H1 (cell line): ENCODE measurements at regions not wholly inside any gene's neighbourhood (a gene's known extent, or its start where the extent isn't known, plus 50 kb on each side); places are given as distances from the start of the nearest gene placed in this dataset.

Source experiments
- CTCF ChIA-PET: fragments of 300-600 bp; sonication (Branson Sonifier 250); formaldehyde crosslinking; loops from one replicate; lab custom pipeline; 2021; ENCODE audit not compliant: partially characterized antibody; lab: Charles Lee
- POLR2A ChIA-PET: fragments of 300-600 bp; sonication (Branson Sonifier 250); formaldehyde crosslinking; loops from one replicate; lab custom pipeline; 2021; ENCODE audit warnings: inconsistent platforms; ENCODE audit not compliant: partially characterized antibody; lab: Charles Lee
- DNase-seq, 2 experiments: peaks; one replicate each; pipeline versions ENCODE4 v3.0.0 to v3.0.0-alpha.2; 2010 to 2022; ENCODE audit warnings: low spot score in 2 of 2, low read depth in 1 of 2, mixed read lengths in 1 of 2
- FAIRE-seq: peaks from 2 replicates; lab custom pipeline; 2011; peaks lifted over from hg19 to GRCh38; lab: Jason Lieb, UNC
- H2AFZ ChIP-seq: 2 replicates; pipeline ENCODE4 v1.8.1; 2012; ENCODE audit warnings: low read length, inconsistent platforms
- H2AK5ac ChIP-seq: 2 replicates; pipeline ENCODE4 v1.6.1; 2013; ENCODE audit warnings: low read depth, low read length
- H2BK120ac ChIP-seq: replicated peaks from 2 replicates; pipeline ENCODE3; 2013; ENCODE audit warnings: low read depth, low read length, inconsistent platforms
- H2BK12ac ChIP-seq: 2 replicates; pipeline ENCODE4 v1.6.1; 2013; ENCODE audit warnings: low read depth, low read length
- H2BK15ac ChIP-seq: 2 replicates; pipeline ENCODE4 v1.6.1; 2013; ENCODE audit warnings: low read length
- H2BK20ac ChIP-seq: 2 replicates; pipeline ENCODE4 v1.6.1; 2013; ENCODE audit warnings: low read length
- H2BK5ac ChIP-seq: 2 replicates; pipeline ENCODE4 v1.6.1; 2013; ENCODE audit warnings: low read depth, low read length
- H3K14ac ChIP-seq: 2 replicates; pipeline ENCODE4 v1.6.1; 2013; ENCODE audit warnings: inconsistent platforms; ENCODE audit not compliant: insufficient read length
- H3K18ac ChIP-seq: 2 replicates; pipeline ENCODE4 v1.6.1; 2013; ENCODE audit warnings: low read length; ENCODE audit errors: extremely low read depth
- H3K23ac ChIP-seq: 2 replicates; pipeline ENCODE4 v1.6.1; 2013; ENCODE audit warnings: inconsistent platforms; ENCODE audit not compliant: insufficient read length
- H3K23me2 ChIP-seq: 2 replicates; pipeline ENCODE4 v1.6.1; 2013; ENCODE audit warnings: low read depth, low read length
- H3K27ac ChIP-seq: 2 replicates; pipeline ENCODE4 v1.6.1; 2011; ENCODE audit warnings: low read depth, low read length, inconsistent platforms
- H3K27me3 ChIP-seq, 4 experiments: replicated peaks in 1 of 4; 1 replicate in 1 of 4; 2 replicates in 3 of 4; pipeline versions ENCODE4 v1.6.1 to v1.8.1; 2011 to 2013; ENCODE audit warnings: low read length in 3 of 4, mild to moderate bottlenecking in 3 of 4, inconsistent platforms in 2 of 4, mixed read lengths in 2 of 4, moderate library complexity in 1 of 4; ENCODE audit not compliant: control insufficient read depth in 3 of 4, insufficient read depth in 3 of 4; ENCODE audit errors: extremely low read depth in 1 of 4
- H3K36me3 ChIP-seq, 4 experiments: 2 replicates each; pipeline versions ENCODE4 v1.6.1 to v1.8.1; 2011 to 2013; ENCODE audit warnings: mild to moderate bottlenecking in 4 of 4, low read length in 3 of 4, moderate library complexity in 2 of 4, control low read depth in 1 of 4, inconsistent platforms in 1 of 4; ENCODE audit not compliant: insufficient read depth in 4 of 4, control insufficient read depth in 2 of 4
- H3K4ac ChIP-seq: replicated peaks from 2 replicates; pipeline ENCODE3; 2013; ENCODE audit warnings: low read length, low read depth, mixed read lengths, inconsistent platforms; ENCODE audit not compliant: insufficient read length
- H3K4me1 ChIP-seq, 4 experiments: replicated peaks in 1 of 4; 1 replicate in 1 of 4; 2 replicates in 3 of 4; pipeline versions ENCODE4 v1.6.1 to v1.8.1; 2011 to 2013; ENCODE audit warnings: low read length in 3 of 4, inconsistent platforms in 2 of 4, mixed read lengths in 1 of 4; ENCODE audit not compliant: insufficient read depth in 4 of 4, control insufficient read depth in 3 of 4
- H3K4me2 ChIP-seq, 2 experiments: 2 replicates each; pipeline versions ENCODE4 v1.6.1 to v1.8.1; 2011 to 2013; ENCODE audit warnings: low read depth in 2 of 2, low read length in 2 of 2, control low read depth in 1 of 2, inconsistent platforms in 1 of 2, mild to moderate bottlenecking in 1 of 2; ENCODE audit not compliant: insufficient read depth in 1 of 2
- H3K4me3 ChIP-seq, 4 experiments: fragments of 200-600, 300-600 bp in 1 of 4; sonication (generic), shearing (Covaris generic), sonication (Bioruptor Twin) in 1 of 4; 2 replicates each; pipeline versions ENCODE4 v1.5.1 to v1.8.1; 2011 to 2016; ENCODE audit warnings: low read length in 4 of 4, low read depth in 3 of 4, control low read depth in 2 of 4, inconsistent platforms in 2 of 4, mild to moderate bottlenecking in 2 of 4, mixed read lengths in 1 of 4, moderate library complexity in 1 of 4; ENCODE audit not compliant: insufficient read depth in 2 of 4; ENCODE audit errors: extremely low read depth in 1 of 4
- H3K56ac ChIP-seq: replicated peaks from 2 replicates; pipeline ENCODE3; 2013; ENCODE audit warnings: low read depth, mild to moderate bottlenecking, mixed read lengths, low read length, inconsistent platforms; ENCODE audit not compliant: insufficient read length
- H3K79me1 ChIP-seq: 2 replicates; pipeline ENCODE4 v1.6.1; 2013; ENCODE audit warnings: low read depth, low read length, control low read depth
- H3K79me2 ChIP-seq, 2 experiments: 2 replicates each; pipeline versions ENCODE4 v1.6.1 to v1.8.1; 2012 to 2013; ENCODE audit warnings: low read length in 2 of 2, mild to moderate bottlenecking in 2 of 2, inconsistent platforms in 1 of 2; ENCODE audit not compliant: insufficient read depth in 2 of 2, control insufficient read depth in 1 of 2
- H3K9ac ChIP-seq, 4 experiments: replicated peaks in 1 of 4; 1 replicate in 1 of 4; 2 replicates in 3 of 4; pipeline versions ENCODE4 v1.6.1 to v1.8.1; 2011 to 2013; ENCODE audit warnings: low read depth in 3 of 4, low read length in 3 of 4, control low read depth in 2 of 4, mild to moderate bottlenecking in 2 of 4, moderate library complexity in 2 of 4, inconsistent platforms in 1 of 4; ENCODE audit errors: extremely low read depth in 1 of 4
- H3K9me3 ChIP-seq, 2 experiments: 2 replicates each; pipeline versions ENCODE4 v1.6.1 to v1.8.1; 2012 to 2013; ENCODE audit warnings: mild to moderate bottlenecking in 2 of 2, moderate library complexity in 2 of 2, control low read depth in 1 of 2, inconsistent platforms in 1 of 2, low read depth in 1 of 2, low read length in 1 of 2, mixed read lengths in 1 of 2; ENCODE audit not compliant: insufficient read depth in 2 of 2
- H4K20me1 ChIP-seq, 2 experiments: replicated peaks in 1 of 2; 2 replicates each; pipeline versions ENCODE3 to v1.8.1; 2011 to 2013; ENCODE audit warnings: inconsistent platforms in 2 of 2, low read length in 2 of 2, mild to moderate bottlenecking in 1 of 2; ENCODE audit not compliant: insufficient read depth in 2 of 2, control insufficient read depth in 1 of 2
- H4K5ac ChIP-seq: 2 replicates; pipeline ENCODE4 v1.6.1; 2013; ENCODE audit warnings: low read length, low read depth, mixed read lengths, inconsistent platforms; ENCODE audit not compliant: insufficient read length
- H4K8ac ChIP-seq: 2 replicates; pipeline ENCODE4 v1.8.0; 2013; ENCODE audit warnings: mild to moderate bottlenecking, moderate library complexity, low read length, inconsistent platforms; ENCODE audit not compliant: insufficient read depth; ENCODE audit errors: extremely low read depth
- H4K91ac ChIP-seq: replicated peaks from 2 replicates; pipeline ENCODE3; 2013; ENCODE audit warnings: low read length, mixed read lengths, inconsistent platforms; ENCODE audit not compliant: insufficient read length
- ASH2L ChIP-seq: fragments of 200-600, 300-600 bp; sonication (generic); IDR thresholded peaks from one replicate; pipeline ENCODE4 v1.7.1; 2017; ENCODE audit warnings: low read length
- FOSL1 ChIP-seq: IDR thresholded peaks from 2 replicates; pipeline ENCODE4 v1.6.1; 2011; ENCODE audit warnings: mild to moderate bottlenecking, low read depth, low read length, moderate library complexity; ENCODE audit not compliant: insufficient read depth
- KDM5A ChIP-seq: fragments of 200-600 bp; IDR thresholded peaks from 2 replicates; pipeline ENCODE4 v1.7.1; 2012; ENCODE audit warnings: mild to moderate bottlenecking, low read length, inconsistent platforms, mixed read lengths
- MAFK ChIP-seq: IDR thresholded peaks from 2 replicates; pipeline ENCODE4 v1.6.1; 2012; ENCODE audit warnings: low read depth, mild to moderate bottlenecking, improper control_type of control experiment, low read length
- WGBS, 2 experiments: shearing (Covaris generic) in 1 of 2; methylation state at CpG; one replicate each; pipeline versions ENCODE4 v1.1.6 to v1.1.7; 2013 to 2015; ENCODE audit warnings: low lambda C conversion rate in 2 of 2, mixed read lengths in 2 of 2, inconsistent platforms in 1 of 2, low coverage in 1 of 2, missing lambda C conversion rate in 1 of 2; ENCODE audit not compliant: insufficient replicate concordance in 2 of 2, insufficient coverage in 1 of 2, insufficient read length in 1 of 2; ENCODE audit errors: extremely low coverage in 1 of 2, missing lambda C conversion rate in 1 of 2; 5-methylcytosine and 5-hydroxymethylcytosine counted together

DNA sequence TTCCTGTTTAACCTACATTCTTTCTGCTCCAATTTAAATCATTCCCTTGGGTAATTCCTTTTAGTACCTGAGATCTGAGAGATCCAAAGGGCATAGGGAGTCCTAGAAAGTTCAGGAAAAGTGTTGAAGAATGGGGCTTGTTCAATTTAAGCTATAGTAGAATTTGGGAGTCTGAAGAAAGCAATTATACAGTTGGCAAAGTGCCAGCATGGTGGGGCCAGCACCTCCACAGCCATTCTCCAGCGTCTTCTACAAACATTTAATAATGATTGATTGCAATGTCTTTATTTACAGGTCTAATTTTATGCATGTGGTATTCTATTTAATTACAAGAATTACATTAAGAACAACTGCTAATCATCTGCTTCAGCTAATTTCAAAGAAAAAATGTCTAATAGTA, 957.7 kb upstream of the GYPC start:
- H4K5ac ChIP-seq, result no peak overlapping the region
- no peak overlapping the region for H2AK5ac ChIP-seq
- no peaks in the 10 kb centered on the region for H3K79me1 ChIP-seq
- H3K79me2 ChIP-seq, result no peaks in the 10 kb centered on the region
- no peak overlapping the region for H3K27ac ChIP-seq
- H2BK5ac ChIP-seq, result no peak overlapping the region
- no peak overlapping the region for H4K8ac ChIP-seq
- H2BK120ac ChIP-seq, result no peak overlapping the region
- WGBS, 2 experiments, result 91% methylated on average over 1 of the region's 1 CpG; no CpG with 5 or more reads in 1 of the 2 experiments
- CTCF ChIA-PET, result interaction anchor here (0.6 to 3.1 kb wide), 3 partner anchors 13 to 41 kb away, joined by 3 to 8 read pairs (median 4); no protein-coding TSS in a partner anchor
- H3K36me3 ChIP-seq, result no peaks in the 10 kb centered on the region
- no peak overlapping the region for H3K18ac ChIP-seq
- H2AFZ ChIP-seq, result no peak overlapping the region
- DNase-seq (no peak), FAIRE-seq (no peak)
- no peak overlapping the region for H4K91ac ChIP-seq
- H2BK15ac ChIP-seq, result no peak overlapping the region
- H3K4ac ChIP-seq, result no peak overlapping the region
- no peaks in the 10 kb centered on the region for H3K4me1 ChIP-seq
- H3K27me3 ChIP-seq, result no peaks in the 10 kb centered on the region
- no peak overlapping the region for H3K9ac ChIP-seq
- POLR2A ChIA-PET, result no interaction called here
- no peak overlapping the region for H2BK20ac ChIP-seq
- H3K4me3 ChIP-seq, result no peak overlapping the region
- no peak overlapping the region for H3K23ac ChIP-seq
- H3K56ac ChIP-seq, result no peak overlapping the region
- no peak for TF ChIP-seq FOSL1
- TF ChIP-seq KDM5A, result no peak
- no peak for TF ChIP-seq ASH2L
- no peak for TF ChIP-seq MAFK
- TF ChIP-seq, all 59 proteins: peak for 0
- Histone ChIP-seq H4K20me1 (no peaks in the 10 kb centered on the region), H3K4me2 (no peak overlapping the region), H2BK12ac (no peak overlapping the region), H3K9me3 (no peaks in the 10 kb centered on the region), H3K14ac (no peak overlapping the region), H3K23me2 (no peaks in the 10 kb centered on the region)
